ENCODE measurements at regions not wholly inside any gene's neighbourhood (a gene's known extent, or its start where the extent isn't known, plus 50 kb on each side); places are given as distances from the start of the nearest gene placed in this dataset.

DNA sequence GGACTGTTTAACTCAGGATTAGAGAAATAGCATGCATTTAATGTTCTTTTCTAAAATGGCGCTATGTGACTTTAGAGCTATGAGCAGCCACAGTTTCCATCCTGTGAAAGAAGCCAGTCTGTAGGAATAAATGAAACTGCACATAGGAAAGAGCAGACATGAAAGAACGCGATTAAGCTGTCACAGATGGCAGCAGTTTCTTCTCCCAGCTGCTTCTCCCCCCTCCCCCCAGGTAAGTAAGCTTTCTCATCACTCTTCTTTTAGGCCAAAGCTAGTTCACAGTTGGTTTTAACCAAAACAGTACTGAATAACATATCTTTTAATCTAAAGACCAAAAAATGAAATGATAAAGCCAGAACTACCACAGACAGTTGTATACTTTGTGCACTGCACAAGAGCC, 266.4 kb downstream of the KCNA4 start:
- TF ChIP-seq, protein P1, sequence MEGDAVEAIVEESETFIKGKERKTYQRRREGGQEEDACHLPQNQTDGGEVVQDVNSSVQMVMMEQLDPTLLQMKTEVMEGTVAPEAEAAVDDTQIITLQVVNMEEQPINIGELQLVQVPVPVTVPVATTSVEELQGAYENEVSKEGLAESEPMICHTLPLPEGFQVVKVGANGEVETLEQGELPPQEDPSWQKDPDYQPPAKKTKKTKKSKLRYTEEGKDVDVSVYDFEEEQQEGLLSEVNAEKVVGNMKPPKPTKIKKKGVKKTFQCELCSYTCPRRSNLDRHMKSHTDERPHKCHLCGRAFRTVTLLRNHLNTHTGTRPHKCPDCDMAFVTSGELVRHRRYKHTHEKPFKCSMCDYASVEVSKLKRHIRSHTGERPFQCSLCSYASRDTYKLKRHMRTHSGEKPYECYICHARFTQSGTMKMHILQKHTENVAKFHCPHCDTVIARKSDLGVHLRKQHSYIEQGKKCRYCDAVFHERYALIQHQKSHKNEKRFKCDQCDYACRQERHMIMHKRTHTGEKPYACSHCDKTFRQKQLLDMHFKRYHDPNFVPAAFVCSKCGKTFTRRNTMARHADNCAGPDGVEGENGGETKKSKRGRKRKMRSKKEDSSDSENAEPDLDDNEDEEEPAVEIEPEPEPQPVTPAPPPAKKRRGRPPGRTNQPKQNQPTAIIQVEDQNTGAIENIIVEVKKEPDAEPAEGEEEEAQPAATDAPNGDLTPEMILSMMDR (IDR thresholded peaks at IDR 0.05): no peak

- TF ChIP-seq, protein P1 (IDR thresholded peaks at IDR 0.05): no peak
Observed at GRCh38 chr11:29734287-29734686, 282.5 kb downstream of the KCNA4 start.

DNA sequence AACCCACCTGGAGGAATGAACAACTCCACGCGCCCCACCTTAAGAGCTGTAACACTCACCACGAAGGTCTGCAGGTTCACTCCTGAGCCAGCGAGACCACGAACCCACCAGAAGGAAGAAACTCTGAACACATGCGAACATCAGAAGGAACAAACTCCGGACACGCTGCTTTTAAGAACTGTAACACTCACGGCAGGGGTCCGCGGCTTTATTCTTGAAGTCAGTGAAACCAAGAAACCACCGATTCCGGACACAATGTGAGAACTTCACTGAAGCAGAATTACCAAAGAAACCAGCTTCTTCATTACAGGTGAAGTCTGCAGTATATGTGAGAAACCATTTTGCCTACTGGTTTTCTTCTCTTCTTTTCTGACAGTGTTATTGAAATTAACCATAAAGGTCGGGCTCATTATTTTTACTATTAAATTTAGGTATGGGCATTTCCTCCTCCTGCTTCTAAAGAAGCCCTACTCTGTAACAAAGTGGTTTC, 303.0 kb downstream of the KCNA4 start:
- TF ChIP-seq, protein P1 (IDR thresholded peaks at IDR 0.05): no peak

DNA sequence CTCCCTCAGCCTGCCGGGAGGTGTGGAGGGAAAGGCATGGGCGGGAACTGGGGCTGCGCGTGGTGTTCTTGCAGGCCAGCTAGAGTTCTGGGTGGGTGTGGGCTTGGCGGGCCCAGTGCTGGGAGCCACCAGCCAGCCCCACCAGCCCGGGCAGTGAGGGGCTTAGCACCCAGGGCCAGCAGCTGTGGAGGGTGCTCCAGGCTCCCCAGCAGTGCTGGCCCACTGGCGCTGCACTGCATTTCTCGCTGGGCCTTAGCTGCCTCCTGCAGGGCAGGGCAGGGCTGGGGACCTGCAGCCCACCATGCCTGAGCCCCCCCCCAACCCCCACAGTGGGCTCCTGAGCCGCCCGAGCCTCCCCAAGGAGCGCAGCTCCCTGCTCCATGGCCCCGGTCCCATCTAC, 304.2 kb downstream of the KCNA4 start:
- TF ChIP-seq, protein P1 (IDR thresholded peaks at IDR 0.05): no peak

- TF ChIP-seq, protein P1 (IDR thresholded peaks at IDR 0.05): no peak
Observed at GRCh38 chr11:29707924-29708323, 308.9 kb downstream of the KCNA4 start.

GRCh38 chr11:29685361-29685760, 331.5 kb downstream of the KCNA4 start:
- TF ChIP-seq, protein P1 (IDR thresholded peaks at IDR 0.05): no peak

DNA sequence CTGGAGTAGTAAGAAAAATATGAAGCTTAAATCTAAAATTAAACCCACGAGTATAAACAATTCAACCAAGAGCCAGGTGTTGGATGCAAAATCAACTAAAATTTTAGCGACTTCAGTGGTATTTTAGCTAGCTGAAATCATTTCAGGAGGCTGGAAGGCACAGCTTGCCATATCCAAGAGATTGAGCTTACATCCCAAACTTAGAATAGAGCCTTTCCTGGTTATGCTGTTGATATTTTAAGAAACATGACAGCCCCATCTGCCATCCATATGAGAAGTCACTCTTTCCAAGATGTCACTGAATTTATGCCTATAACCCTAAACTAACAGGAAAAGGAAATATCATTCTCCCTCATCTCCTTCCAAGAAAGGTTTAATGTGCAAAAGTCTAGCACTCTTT, 334.0 kb downstream of the KCNA4 start:
- TF ChIP-seq, protein P1 (IDR thresholded peaks at IDR 0.05): no peak

DNA sequence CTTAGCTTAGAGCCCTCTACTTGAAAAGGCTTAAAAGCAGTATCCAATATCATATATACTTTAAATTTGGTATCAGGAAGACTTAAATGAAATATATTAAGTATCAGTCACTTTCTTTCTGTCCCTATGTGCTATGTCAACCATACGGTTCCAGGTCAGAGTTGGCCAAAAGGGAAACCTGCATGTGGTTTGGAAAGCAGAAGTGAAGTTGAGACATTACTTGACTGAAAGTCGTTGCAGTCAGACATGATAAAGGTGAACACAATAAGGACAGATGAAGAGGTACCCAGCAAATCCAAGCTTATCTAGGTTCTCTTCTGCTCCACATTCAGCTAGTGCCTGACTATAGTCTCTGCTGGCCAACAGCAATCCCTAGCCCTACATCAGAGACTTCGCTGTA, 336.8 kb downstream of the KCNA4 start:
- TF ChIP-seq, protein P1 (IDR thresholded peaks at IDR 0.05): no peak

Data from LNCAP (cell line).